GM18505 (cell line): ENCODE measurements at regions not wholly inside any gene's neighbourhood (a gene's known extent, or its start where the extent isn't known, plus 50 kb on each side); places are given as distances from the start of the nearest gene placed in this dataset.
"Not testable (repeated sequence)": the region's sequence is repeated elsewhere in the genome, so short reads cannot be mapped to it uniquely, and the experiment has no call there.

Source experiments
- ATAC-seq: cut with Tn5 transposase; IDR thresholded peaks from one replicate; pipeline ENCODE4 v1.9.1; 2021; ENCODE audit not compliant: unreplicated experiment
- POLR2A ChIP-seq: IDR thresholded peaks from 4 replicates; pipeline ENCODE4 v1.6.1; 2011; ENCODE audit warnings: borderline replicate concordance; ENCODE audit not compliant: insufficient read depth, insufficient read length; ENCODE audit errors: extremely low read depth

GRCh38 chr14:81991998-81992397 lies 458.3 kb upstream of the SEL1L start:
- no peak for ATAC-seq
- TF ChIP-seq POLR2A: no peak

- no peak for TF ChIP-seq POLR2A
- no peak for ATAC-seq
Measured at GRCh38 chr14:81993432-81993831, 459.8 kb upstream of the SEL1L start.

DNA sequence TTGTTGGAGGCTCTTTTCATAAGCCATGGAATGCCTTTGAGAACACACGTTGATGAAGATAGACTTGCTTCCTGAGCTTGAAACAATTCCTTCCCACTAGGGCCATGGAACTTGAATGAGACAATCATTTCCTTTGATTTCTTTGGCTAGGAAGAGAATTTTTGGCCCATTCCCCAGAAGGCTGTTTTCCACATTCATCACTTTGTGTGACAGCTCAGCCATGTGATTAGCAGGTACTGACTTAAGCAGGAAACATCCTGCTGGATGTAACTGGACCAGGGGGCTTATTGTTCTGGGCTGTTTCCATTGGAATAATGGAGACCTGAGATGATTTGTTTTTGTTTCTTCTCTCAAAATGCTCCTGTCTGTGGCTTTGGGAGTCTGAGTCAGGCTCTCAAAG lies 469.8 kb upstream of the SEL1L start:
- no peak for TF ChIP-seq POLR2A
- ATAC-seq: no peak

- no peak for TF ChIP-seq POLR2A
- ATAC-seq: no peak
Measured at GRCh38 chr14:82009076-82009475, 475.4 kb upstream of the SEL1L start.

GRCh38 chr14:82009993-82010392 lies 476.3 kb upstream of the SEL1L start:
- TF ChIP-seq POLR2A: no peak
- no peak for ATAC-seq

DNA sequence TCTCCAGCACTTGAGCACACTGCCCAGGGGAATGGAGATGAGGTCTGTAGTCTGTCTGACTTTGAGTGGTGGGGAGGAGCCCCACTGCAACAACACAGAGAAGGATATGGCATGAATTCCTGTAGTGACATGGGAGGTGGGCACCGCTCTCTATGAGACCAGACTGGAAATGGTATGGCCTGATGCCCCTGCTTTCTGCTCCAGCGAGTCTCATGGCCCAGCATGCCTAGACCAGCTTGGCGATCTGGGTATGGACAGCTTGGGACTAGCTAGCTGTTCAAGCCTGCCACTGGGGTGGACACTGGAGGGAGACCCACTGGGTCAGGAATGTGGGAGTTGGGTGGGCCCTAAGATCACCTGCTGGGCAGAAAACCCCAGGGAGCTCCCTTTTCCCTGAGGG lies 477.8 kb upstream of the SEL1L start:
- ATAC-seq: no peak
- no peak for TF ChIP-seq POLR2A

DNA sequence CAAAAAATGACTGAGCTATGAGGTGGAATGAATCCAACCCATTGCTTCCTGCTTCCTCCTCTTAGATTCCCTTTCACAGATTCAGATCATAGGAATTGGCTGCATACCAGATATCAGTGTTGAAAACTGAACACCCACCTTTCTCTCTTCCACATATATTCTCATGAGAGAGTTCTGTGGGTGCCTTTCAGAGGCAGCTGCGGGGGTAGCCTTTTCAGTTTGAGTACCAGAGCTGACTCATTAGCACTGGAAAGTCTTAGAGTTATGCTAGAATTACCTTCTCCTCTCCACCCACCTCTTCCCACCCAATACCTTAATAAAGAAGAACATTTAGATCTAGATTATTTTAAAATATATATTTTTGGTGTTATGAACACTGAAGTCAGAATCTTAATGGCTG lies 495.4 kb upstream of the SEL1L start:
- no peak for ATAC-seq
- no peak for TF ChIP-seq POLR2A

DNA sequence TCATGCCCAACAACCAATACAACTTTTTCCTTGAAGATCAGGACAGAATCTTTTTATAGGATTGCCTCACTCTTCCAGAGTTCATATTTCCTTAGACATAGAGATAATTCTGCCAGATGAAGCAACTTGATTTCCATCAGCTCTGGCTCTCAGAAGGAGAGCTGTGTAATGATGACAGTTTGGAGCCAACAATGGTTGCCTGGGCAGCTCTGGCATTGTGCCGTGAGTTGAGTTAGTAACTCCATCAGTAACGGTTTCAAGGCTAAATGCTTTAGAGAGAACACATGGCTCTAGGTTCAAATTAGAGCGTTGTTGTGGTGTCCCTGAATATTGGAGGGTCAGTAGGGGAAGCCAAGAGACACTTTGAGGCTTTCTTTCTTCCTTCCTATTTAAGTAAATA lies 501.7 kb upstream of the SEL1L start:
- ATAC-seq: no peak

DNA sequence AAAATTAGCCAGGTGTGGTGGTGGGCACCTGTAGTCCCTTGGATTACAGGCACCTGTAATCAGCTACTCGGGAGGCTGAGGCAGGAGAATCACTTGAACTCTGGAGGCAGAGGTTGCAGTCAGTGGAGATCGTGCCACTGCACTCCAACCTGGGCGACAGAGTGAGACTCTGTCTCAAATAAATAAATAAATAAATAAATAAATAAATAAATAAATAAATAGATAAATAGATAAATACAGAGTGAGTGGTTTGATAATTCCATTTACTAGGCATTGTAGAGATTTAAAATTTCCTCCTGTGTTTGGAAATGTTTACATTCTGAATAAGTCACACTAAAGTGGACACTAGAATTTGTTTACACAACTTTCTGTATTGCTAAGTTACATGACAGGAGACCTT lies 504.4 kb upstream of the SEL1L start:
- not testable (repeated sequence) for ATAC-seq

More for the DNA sequence above, 501.7 kb upstream of the SEL1L start:
- no peak for TF ChIP-seq POLR2A

- no peak for ATAC-seq
- TF ChIP-seq POLR2A: no peak
Measured at GRCh38 chr14:82045339-82045738, 511.7 kb upstream of the SEL1L start.

GRCh38 chr14:82046512-82047226 lies 513.0 kb upstream of the SEL1L start:
- ATAC-seq: peak; percentile 52
- no peak for TF ChIP-seq POLR2A

- no peak for TF ChIP-seq POLR2A
Measured at GRCh38 chr14:82047777-82048470, 514.3 kb upstream of the SEL1L start.

GRCh38 chr14:82052778-82053177 lies 519.1 kb upstream of the SEL1L start:
- no peak for ATAC-seq
- no peak for TF ChIP-seq POLR2A

More at GRCh38 chr14:82047777-82048470, 514.3 kb upstream of the SEL1L start:
- no peak for ATAC-seq

DNA sequence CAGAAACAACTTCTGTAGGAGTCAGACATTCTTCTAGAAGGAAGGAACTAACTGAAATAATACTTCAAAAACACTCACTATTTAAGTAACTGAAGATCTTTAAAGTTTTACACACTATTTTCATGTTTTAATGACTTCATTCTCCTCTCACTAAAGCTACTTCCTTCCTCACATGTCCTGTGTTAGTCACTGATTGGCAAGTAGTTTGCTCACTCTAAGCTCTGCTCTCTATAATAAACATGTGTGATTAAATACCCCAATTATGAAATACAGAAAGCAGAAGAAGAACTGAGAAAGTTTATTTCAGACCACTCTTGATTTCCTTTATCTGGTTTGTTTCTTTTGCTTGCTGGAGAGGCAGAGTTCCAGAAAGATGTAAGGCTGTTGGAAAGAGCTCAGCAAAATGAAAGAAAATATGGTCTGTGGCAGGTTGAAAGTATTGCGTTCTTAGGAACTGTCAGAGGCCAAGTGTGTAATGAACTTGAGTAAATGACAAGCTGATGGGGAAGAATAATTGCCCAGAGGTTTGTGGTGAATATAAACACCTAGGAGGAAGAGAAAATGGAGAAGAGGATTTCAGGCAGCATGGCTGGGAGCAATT lies 522.0 kb upstream of the SEL1L start:
- no peak for ATAC-seq
- TF ChIP-seq POLR2A: no peak

GRCh38 chr14:82060219-82060618 lies 526.6 kb upstream of the SEL1L start:
- ATAC-seq: no peak
- TF ChIP-seq POLR2A: no peak
